GM12878 (cell line): ENCODE measurements at regions not wholly inside any gene's neighbourhood (a gene's known extent, or its start where the extent isn't known, plus 50 kb on each side); places are given as distances from the start of the nearest gene placed in this dataset.

Source experiments
- BMI1 ChIP-seq: fragments of 450-650 bp; IDR thresholded peaks from 2 replicates; pipeline ENCODE4 v1.6.1; 2016; ENCODE audit warnings: mild to moderate bottlenecking, moderate library complexity, borderline replicate concordance
- CBFB ChIP-seq: IDR thresholded peaks from 2 replicates; pipeline ENCODE4 v1.6.1; 2016; ENCODE audit warnings: antibody characterized with exemption, low read depth
- CTCF ChIP-seq, 3 experiments: IDR thresholded peaks in 2 of 3; conservative IDR thresholded peaks in 1 of 3; 2 replicates each; pipeline ENCODE4 v1.5.1; 2011; ENCODE audit warnings: low read depth in 3 of 3, low read length in 3 of 3, mild to moderate bottlenecking in 3 of 3, control low read depth in 2 of 3, moderate library complexity in 2 of 3, inconsistent platforms in 1 of 3, mixed read lengths in 1 of 3; ENCODE audit not compliant: control insufficient read depth in 2 of 3, insufficient read depth in 1 of 3; ENCODE audit errors: extremely low read depth in 1 of 3
- E2F8 ChIP-seq: fragments of 450-650 bp; IDR thresholded peaks from 2 replicates; pipeline ENCODE4 v1.6.1; 2018; ENCODE audit warnings: mild to moderate bottlenecking, low read depth, moderate library complexity; ENCODE audit not compliant: partially characterized antibody
- FOS ChIP-seq: IDR thresholded peaks from 3 replicates; pipeline ENCODE4 v1.6.1; 2011; ENCODE audit warnings: borderline replicate concordance; ENCODE audit not compliant: insufficient read length; ENCODE audit errors: extremely low read depth
- FOXM1 ChIP-seq: IDR thresholded peaks from 2 replicates; pipeline ENCODE4 v1.6.1; 2012; ENCODE audit warnings: low read depth, mild to moderate bottlenecking, inconsistent platforms, low read length, moderate library complexity
- MYC ChIP-seq: IDR thresholded peaks from 2 replicates; pipeline ENCODE4 v1.6.1; 2011; ENCODE audit warnings: mild to moderate bottlenecking, low read length, moderate library complexity, inconsistent platforms; ENCODE audit not compliant: insufficient read depth, insufficient replicate concordance, insufficient read length, severe bottlenecking
- POLR2A ChIP-seq: IDR thresholded peaks from 2 replicates; pipeline ENCODE4 v1.6.1; 2011; ENCODE audit warnings: low read depth, mild to moderate bottlenecking, low read length
- RFX5 ChIP-seq: IDR thresholded peaks from 2 replicates; pipeline ENCODE4 v1.6.1; 2011; ENCODE audit warnings: low read depth, low read length, improper control_type of control experiment
- TCF12 ChIP-seq: IDR thresholded peaks from 2 replicates; pipeline ENCODE4 v1.6.1; 2011; ENCODE audit warnings: low read depth, mild to moderate bottlenecking, low read length

- TF ChIP-seq FOS (no peak), TCF12 (no peak), CTCF (IDR thresholded peaks at IDR 0.05 in 2 of 3, conservative IDR thresholded peaks at IDR 0.05 in 1 of 3; ENCODE audit: control insufficient read depth in 2 of 3, extremely low read depth in 1 of 3, insufficient read depth in 1 of 3, low read depth in 3 of 3, low read length in 3 of 3) (no peak), CBFB (no peak), BMI1 (no peak), POLR2A (no peak), FOXM1 (no peak), RFX5 (no peak), E2F8 (no peak), MYC (no peak)
Measured at GRCh38 chr6:40954446-40955177, 84.4 kb downstream of the UNC5CL start.
